Cardiac muscle cell (in vitro differentiated cells and primary cell): ENCODE measurements at regions not wholly inside any gene's neighbourhood (a gene's known extent, or its start where the extent isn't known, plus 50 kb on each side); places are given as distances from the start of the nearest gene placed in this dataset.

ENCODE experiments used
- DNase-seq, 2 donors: peaks; one replicate each; pipeline versions ENCODE4 v3.0.0 to v3.0.0-alpha.2; 2010 to 2017; ENCODE audit warnings: low read depth in 1 of 2, low spot score in 1 of 2
- H3K27ac ChIP-seq: fragments of 200-600 bp; sonication (generic); 2 replicates; pipeline ENCODE4 v1.5.1; 2016
- H3K27me3 ChIP-seq: fragments of 200-600 bp; sonication (generic); 2 replicates; pipeline ENCODE4 v1.6.0; 2016; ENCODE audit warnings: control low read depth
- H3K36me3 ChIP-seq: fragments of 200-600 bp; sonication (generic); 2 replicates; pipeline ENCODE4 v1.5.1; 2016; ENCODE audit warnings: control low read depth
- H3K4me1 ChIP-seq: fragments of 200-600 bp; sonication (generic); 2 replicates; pipeline ENCODE4 v1.8.1; 2017; ENCODE audit warnings: low read depth, mild to moderate bottlenecking, mixed run types
- H3K4me3 ChIP-seq: fragments of 200-600 bp; sonication (generic); 2 replicates; pipeline ENCODE4 v1.5.1; 2016; ENCODE audit warnings: mild to moderate bottlenecking
- H3K9me3 ChIP-seq: fragments of 200-600 bp; sonication (generic); 2 replicates; pipeline ENCODE4 v1.5.1; 2017; ENCODE audit warnings: low read depth, mild to moderate bottlenecking, control low read depth
- TF ChIP-seq, protein P1 (sequence below): IDR thresholded peaks from 2 replicates; pipeline ENCODE4 v1.5.1; 2012; ENCODE audit warnings: low read depth, mild to moderate bottlenecking, low read length

DNA sequence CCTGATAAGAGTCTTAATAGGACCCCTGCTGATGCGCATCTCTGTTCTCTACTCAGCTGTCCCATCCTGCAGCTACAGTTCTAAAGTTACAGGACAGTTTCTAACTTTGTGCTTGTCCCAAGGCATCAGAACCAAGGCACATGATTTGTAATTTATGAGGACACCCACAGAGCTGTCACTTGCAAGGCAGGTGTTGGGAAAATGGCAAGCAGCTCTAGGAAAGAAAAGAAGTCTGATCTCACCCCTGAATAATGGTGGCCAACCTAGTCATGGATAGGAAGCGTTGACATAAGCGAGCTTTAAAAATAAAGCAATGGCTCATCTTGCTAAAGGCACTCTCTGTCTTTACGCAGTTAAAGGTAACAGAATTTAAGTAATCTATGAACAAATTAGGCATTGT is 127.6 kb upstream of the VGLL2 start:
- Histone ChIP-seq H3K27me3 (no peaks in the 10 kb centered on the region), H3K4me3 (no peak overlapping the region), H3K27ac (no peak overlapping the region), H3K36me3 (no peaks in the 10 kb centered on the region), H3K9me3 (no peaks in the 10 kb centered on the region), H3K4me1 (no peaks in the 10 kb centered on the region)
- no peak for DNase-seq
- TF ChIP-seq, protein P1, sequence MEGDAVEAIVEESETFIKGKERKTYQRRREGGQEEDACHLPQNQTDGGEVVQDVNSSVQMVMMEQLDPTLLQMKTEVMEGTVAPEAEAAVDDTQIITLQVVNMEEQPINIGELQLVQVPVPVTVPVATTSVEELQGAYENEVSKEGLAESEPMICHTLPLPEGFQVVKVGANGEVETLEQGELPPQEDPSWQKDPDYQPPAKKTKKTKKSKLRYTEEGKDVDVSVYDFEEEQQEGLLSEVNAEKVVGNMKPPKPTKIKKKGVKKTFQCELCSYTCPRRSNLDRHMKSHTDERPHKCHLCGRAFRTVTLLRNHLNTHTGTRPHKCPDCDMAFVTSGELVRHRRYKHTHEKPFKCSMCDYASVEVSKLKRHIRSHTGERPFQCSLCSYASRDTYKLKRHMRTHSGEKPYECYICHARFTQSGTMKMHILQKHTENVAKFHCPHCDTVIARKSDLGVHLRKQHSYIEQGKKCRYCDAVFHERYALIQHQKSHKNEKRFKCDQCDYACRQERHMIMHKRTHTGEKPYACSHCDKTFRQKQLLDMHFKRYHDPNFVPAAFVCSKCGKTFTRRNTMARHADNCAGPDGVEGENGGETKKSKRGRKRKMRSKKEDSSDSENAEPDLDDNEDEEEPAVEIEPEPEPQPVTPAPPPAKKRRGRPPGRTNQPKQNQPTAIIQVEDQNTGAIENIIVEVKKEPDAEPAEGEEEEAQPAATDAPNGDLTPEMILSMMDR = no peak

DNA sequence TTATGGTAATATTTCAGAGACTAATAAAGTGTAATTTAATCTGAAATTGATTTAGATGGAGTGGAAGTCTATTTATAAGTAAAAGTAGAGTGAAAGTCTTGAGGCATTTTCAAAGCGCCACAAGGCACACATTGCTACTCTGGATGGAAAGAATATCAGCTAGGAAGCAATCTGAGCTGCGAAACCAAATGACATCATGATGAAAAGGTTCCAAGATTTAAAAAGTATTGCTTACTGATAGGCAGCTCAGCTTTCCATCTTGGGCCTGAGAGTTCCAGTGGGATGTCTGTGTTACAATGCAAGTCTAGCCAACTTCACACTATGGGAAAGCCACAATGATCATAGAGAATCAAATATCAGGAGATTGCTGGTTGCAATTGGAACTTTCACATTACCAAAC is 126.9 kb upstream of the VGLL2 start:
- Histone ChIP-seq H3K27me3 (no peaks in the 10 kb centered on the region), H3K27ac (no peak overlapping the region), H3K36me3 (no peaks in the 10 kb centered on the region), H3K4me1 (no peaks in the 10 kb centered on the region), H3K4me3 (no peak overlapping the region), H3K9me3 (no peaks in the 10 kb centered on the region)
- DNase-seq = no peak
- TF ChIP-seq, protein P1 = no peak

DNA sequence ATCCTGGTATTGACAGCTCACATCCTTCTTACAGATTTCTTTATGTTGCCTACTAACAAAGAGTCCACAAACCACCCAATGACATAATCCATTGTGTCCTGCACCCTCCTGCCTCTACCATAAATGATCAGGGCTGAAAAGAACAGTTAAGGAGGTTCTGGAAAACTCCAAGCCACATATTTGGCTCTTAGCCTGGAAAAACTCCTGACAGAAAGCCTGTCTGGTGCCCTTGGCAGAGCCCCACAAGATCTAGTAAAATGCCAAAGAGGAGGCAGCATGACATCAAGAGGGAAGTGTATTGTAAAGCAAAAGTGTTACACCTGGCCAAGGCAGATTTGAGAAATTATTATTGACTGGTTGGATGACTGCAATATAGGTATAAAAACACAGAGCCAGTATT is 126.4 kb upstream of the VGLL2 start:
- TF ChIP-seq, protein P1 = no peak
- H3K27ac ChIP-seq = no peak overlapping the region
- H3K4me3 ChIP-seq = no peak overlapping the region
- H3K36me3 ChIP-seq = no peaks in the 10 kb centered on the region
- no peaks in the 10 kb centered on the region for H3K4me1 ChIP-seq
- DNase-seq = no peak
- H3K27me3 ChIP-seq = no peaks in the 10 kb centered on the region
- no peaks in the 10 kb centered on the region for H3K9me3 ChIP-seq

DNA sequence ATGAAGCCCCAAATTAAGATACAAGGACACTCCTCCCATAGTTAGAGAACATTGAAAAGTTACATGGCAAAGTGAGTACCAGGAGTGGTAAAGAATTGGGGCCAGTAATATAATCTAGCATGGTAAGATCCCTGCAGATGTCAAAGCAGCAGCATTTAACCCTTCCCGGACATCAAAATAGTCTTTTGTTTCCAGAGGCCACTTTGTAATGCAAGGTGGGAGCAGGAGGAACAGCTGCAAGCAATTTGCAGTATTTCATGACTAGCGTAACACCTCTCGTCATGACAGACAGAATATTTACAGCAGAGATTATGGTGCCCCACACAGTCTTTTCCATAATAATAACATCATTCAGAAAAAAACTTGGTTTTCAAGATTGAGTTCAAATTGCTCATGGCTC is 123.2 kb upstream of the VGLL2 start:
- Histone ChIP-seq H3K27me3 (no peaks in the 10 kb centered on the region), H3K4me3 (no peak overlapping the region), H3K27ac (no peak overlapping the region), H3K36me3 (no peaks in the 10 kb centered on the region), H3K9me3 (no peaks in the 10 kb centered on the region), H3K4me1 (no peaks in the 10 kb centered on the region)
- TF ChIP-seq, protein P1 = no peak
- no peak for DNase-seq

DNA sequence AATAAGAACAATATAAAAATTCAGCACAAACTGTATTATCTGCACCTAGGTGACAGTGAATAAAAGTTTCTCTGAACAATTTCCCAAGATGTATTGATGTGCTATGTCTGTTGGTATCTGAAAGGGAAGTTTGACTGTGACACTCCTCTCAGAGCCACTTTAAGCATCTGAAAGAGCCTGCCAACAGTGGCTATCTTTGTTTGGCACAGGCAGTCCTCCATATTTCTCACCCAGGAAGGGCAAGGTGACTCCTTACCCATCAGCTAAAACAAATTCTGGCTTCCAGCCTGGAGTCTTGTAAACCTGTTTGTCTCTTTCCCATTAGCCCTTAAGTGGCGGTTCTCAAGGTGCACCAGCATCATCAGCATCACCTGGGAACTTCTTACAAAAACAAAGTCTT is 122.4 kb upstream of the VGLL2 start:
- TF ChIP-seq, protein P1 = no peak
- Histone ChIP-seq H3K4me3 (no peak overlapping the region), H3K9me3 (no peaks in the 10 kb centered on the region), H3K36me3 (no peaks in the 10 kb centered on the region), H3K27me3 (no peaks in the 10 kb centered on the region), H3K27ac (no peak overlapping the region), H3K4me1 (no peaks in the 10 kb centered on the region)
- DNase-seq = no peak

DNA sequence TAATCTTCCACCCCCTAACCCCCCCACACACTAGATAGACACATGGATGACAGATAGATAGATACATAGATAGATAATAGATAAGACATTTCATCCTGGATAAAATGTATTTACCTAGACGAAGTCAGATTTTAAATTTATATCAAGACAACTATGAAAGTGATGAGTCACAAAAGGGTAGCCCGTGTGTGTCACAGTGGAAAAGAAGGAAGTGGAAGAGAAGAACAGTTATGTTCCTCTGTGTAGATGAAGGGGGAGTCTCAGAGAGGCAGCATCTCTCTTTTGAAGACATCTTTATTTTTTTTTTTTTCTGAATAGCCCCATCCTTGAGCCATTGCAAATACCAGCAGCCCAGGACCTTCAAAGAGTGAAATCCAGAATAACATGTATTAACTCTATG is 121.7 kb upstream of the VGLL2 start:
- no peak for DNase-seq
- Histone ChIP-seq H3K4me3 (no peak overlapping the region), H3K4me1 (no peaks in the 10 kb centered on the region), H3K27me3 (no peaks in the 10 kb centered on the region), H3K36me3 (no peaks in the 10 kb centered on the region), H3K9me3 (no peaks in the 10 kb centered on the region), H3K27ac (no peak overlapping the region)
- TF ChIP-seq, protein P1 = no peak
